CD4-positive, alpha-beta T cell treated with Interleukin-4 for 4 hours (primary cell): ENCODE measurements at regions not wholly inside any gene's neighbourhood (a gene's known extent, or its start where the extent isn't known, plus 50 kb on each side); places are given as distances from the start of the nearest gene placed in this dataset.

Source experiments
- DNase-seq: peaks from one replicate; pipeline ENCODE4 v3.0.0-alpha.2; 2020

DNA sequence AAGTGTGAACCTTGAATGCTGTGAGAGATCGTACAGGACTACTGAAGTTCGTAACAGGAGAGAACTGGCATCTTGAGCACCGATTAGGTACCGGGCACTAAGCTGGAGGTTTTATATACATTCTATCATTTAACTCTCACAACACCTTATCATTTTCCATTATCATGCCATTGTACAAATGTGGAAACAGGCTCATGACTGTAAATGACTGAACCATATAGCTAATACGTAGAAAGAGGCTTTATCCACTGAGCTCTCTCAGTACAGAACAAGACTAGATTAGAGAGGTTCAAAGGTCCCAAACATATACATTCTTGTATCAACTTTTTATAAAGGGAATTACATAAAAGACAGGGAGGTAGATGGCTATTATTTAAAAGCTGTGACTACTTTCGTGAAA, 130.6 kb downstream of the CEP57L1 start:
- no peak for DNase-seq

DNA sequence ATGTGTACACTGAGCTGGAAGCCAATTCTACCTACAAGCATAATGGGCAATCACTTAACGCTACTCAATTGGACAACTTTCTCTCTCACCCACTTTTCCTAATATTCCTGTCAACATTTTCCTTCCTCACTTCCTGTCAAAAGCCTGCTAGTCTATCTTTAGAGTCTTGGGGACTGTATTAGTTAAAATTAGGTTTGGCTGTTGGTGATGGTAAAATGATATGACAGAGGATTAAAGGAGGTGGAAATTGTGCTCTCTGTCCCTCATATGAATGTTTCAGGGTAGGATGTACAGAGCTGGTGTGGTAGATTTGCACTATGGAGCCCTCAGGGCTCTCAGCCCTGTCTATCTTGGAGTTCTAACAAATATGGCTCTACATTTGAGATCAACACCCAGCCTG, 129.7 kb downstream of the CEP57L1 start:
- no peak for DNase-seq

DNA sequence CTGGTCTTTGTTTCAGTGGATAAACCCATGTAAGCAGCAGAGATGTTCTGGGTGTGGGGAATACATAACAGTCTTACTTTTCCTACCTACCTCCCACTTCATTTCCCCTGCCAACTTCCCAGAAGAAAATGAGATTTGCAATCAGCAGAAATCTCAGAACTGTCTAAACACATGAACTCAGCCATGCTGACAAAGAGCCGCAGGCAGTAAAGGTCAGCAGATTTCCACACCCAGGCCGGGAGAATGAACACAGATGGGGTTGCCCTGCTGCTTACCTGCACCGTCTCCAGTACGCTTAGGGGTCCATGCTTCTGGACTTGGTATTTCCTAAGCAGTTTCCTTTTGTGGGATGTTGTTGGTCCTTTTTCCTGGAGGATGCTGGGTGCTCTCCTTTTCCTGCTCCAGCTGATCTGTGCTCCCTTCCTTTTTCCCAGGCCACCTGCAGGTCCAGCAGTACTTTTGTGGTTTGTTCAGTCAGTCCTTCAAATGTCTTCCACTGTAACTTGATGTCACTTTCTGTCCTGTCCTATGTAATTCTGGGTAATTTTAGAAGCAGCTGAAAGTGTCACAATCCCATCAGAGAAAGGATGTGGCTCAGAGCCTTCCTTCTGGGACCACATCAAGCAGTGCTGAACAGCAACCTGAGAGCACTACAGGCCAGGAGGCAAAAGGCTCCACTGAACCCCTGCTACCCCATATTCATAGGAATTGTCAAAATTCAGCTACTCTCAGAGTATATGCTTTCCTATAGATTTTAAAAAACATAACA, 129.0 kb downstream of the CEP57L1 start:
- no peak for DNase-seq

DNA sequence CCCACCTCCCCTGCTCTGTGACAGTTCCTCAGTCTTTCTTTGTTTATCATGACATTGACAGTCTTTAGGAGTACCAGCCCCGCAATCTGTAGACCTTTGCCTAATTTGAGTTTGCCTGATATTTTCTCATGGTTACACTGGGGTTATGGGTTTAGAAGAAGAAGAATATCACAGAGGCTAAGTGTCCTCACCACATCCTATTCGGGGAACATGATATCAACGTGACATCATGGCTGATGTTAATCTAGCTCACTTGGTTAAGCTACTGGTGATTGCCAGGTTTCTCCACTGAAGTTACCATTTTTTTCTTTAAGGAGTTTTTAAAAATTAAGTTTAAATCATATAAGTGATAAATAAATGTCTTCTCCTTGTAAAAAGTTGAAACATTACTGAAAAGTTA, 127.5 kb downstream of the CEP57L1 start:
- no peak for DNase-seq

DNA sequence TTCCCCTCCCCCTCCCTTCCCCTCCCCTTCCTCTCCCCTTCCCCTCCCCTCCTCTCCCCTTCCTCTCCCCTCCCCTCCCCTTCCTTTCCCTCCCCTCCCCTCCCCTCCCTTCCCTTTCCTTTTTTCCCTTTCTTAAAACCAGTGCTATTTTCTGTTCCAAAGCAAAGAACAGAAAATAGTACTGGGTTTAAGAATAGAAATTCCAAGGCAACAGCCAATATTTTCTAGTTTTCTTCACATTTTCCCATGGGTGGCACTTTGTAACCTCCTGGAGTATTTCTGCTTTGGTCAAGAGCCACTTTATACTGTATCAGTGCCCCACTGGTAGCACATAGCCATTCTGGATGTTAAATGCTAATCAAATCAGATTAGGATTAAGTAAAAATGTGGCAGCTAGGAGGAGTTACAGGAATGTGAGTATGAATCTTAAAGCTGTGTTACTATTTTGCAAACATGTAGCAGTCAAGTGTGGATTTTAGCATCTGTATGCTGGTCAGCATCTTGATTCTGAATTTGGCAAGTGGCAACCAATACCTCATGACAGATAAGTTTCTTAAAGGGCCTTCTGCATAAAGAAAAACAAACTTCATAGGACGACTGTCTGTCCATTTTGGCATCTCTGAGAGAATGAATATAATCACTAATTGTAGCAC, 126.4 kb downstream of the CEP57L1 start:
- no peak for DNase-seq
